Stimulated activated CD8-positive, alpha-beta memory T cell treated with anti-CD3 and anti-CD28 coated beads, Interleukin-15, amount 100 ng/mL, for 24 hours (primary cell): ENCODE measurements at regions not wholly inside any gene's neighbourhood (a gene's known extent, or its start where the extent isn't known, plus 50 kb on each side); places are given as distances from the start of the nearest gene placed in this dataset.
"Not testable (repeated sequence)": the region's sequence is repeated elsewhere in the genome, so short reads cannot be mapped to it uniquely, and the experiment has no call there.

Experiments used
- DNase-seq: peaks from one replicate; pipeline ENCODE4 v3.0.0-alpha.2; 2020; ENCODE audit warnings: low read depth

- no peak for DNase-seq
Measured at GRCh38 chr2:3899536-3900155, 196.3 kb downstream of the DCDC2C start.

GRCh38 chr2:3902131-3902530 is 198.8 kb downstream of the DCDC2C start:
- DNase-seq = no peak

GRCh38 chr2:3904061-3904460 is 200.7 kb downstream of the DCDC2C start:
- no peak for DNase-seq

- not testable (repeated sequence) for DNase-seq
Measured at GRCh38 chr2:3908498-3908897, 205.1 kb downstream of the DCDC2C start.

- no peak for DNase-seq
Measured at GRCh38 chr2:3911882-3912455, 208.6 kb downstream of the DCDC2C start.

DNA sequence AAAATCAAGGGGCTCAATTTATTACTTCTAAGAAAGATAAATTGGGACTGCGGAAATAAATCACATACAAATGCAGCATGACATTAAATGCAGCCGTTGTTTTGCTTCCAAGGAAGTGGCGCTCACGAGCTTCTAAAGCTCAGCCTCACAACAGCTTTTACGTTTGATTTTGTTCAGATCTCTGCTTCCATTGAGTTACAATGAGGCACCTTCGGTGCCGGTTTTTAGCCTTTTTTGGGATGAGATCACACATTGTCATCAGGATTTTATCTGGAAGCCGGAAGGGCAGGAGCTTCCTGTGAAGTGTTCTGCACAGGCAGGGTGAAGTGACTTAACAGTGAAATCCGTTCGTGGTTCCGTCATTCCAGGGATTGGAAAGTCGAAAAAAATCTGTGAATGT is 209.8 kb downstream of the DCDC2C start:
- DNase-seq = no peak

- DNase-seq = no peak
Measured at GRCh38 chr2:3914241-3914640, 210.9 kb downstream of the DCDC2C start.

DNA sequence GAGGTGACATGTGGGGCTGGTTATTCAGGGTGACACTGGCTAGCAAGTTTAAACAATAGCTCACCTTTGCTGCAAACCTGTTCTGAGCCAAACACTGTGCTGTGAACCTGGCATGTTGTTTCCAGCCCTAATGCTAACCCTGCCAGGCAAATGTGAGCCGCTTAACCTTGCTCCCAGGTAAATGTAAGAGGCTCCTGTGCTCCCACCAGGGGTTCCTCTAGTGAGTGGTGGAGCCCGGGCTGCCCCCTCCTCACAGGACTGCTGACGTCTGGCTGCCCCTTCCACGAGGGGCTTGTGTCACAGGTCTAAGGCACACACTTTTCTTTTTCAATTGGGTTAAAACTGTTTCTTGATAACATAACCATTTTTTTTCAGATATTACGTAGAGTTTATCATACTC is 223.7 kb downstream of the DCDC2C start:
- no peak for DNase-seq

- no peak for DNase-seq
Measured at GRCh38 chr2:3929374-3929773, 226.0 kb downstream of the DCDC2C start.

- no peak for DNase-seq
Measured at GRCh38 chr2:3930246-3930645, 226.9 kb downstream of the DCDC2C start.

DNA sequence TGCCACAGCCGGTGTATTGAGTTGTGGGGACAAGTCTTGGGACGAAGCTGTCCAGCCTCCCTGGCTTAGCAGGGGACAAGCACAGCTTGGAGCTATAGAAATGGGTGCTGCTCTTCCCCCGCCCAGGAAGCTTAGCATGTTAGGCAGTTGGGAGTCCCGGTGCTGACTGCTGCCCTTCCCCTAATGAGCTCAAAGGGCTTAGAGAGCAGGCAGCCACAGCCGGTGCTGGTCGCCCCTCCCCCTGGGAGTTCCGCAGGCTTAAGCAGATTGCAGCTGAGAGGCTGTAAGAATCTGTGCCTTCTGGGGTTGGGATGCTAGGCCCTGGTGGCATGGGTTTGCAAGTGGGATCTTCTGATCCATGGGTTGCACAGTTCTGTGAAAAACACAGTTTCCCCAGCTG is 237.3 kb downstream of the DCDC2C start:
- no peak for DNase-seq

DNA sequence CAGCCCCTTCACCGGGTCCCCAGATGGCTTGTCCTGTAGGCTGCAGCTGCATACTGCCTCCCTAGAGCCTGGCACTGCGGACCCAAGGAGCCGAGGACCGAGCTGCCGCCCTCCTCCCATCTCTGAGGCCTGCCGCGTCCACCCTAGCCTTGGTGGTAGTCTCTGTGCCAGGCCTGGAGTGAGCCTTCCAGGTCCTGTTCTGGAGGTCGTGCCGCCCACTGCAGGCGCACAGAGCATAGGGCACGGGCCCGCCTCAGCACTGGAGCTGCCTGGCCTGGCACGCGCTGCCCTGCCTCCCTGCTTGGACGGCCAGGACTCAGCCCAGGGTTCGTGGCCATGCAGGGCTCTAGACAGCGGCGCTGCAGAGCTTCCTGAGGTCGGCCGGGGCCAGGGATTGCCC is 239.5 kb downstream of the DCDC2C start:
- DNase-seq = no peak

GRCh38 chr2:3944071-3944470 is 240.7 kb downstream of the DCDC2C start:
- DNase-seq = no peak

DNA sequence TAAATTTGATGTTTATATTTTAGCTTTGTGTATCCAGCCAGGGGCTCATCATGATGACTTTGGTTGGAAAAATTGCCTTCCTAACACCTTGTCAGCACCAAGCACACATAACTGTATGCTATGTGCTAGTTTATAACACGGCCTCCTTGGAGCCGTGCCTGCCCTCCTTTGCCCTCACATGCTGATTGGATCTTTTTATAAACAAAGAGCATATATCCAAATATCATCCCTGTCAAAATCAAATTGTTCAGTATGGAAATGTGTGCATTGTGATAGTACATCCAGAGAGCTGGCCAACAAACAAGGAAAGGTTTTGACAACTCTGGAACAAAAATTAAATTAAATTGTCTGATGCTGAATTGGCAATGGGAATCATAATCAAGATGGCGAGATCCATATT is 241.5 kb downstream of the DCDC2C start:
- DNase-seq = no peak

DNA sequence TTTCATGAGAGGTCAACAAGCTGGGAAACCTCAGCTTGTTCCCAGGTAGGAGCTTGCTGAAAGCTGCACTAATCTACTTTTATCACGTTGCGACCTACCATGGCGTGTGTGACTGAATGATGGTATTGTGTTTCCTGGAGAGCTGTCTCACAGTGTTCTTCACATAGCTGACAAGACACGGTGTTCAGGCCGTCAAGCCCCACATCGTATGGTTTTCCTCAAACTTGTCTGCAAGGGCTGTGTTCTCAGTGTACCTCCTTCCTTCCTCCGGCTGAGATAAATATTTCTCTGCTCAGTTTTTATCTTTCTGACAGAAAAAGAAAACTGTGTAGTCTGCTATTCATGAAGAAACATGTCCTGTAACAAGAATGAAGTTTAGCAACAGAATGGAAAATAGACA is 244.8 kb downstream of the DCDC2C start:
- no peak for DNase-seq

DNA sequence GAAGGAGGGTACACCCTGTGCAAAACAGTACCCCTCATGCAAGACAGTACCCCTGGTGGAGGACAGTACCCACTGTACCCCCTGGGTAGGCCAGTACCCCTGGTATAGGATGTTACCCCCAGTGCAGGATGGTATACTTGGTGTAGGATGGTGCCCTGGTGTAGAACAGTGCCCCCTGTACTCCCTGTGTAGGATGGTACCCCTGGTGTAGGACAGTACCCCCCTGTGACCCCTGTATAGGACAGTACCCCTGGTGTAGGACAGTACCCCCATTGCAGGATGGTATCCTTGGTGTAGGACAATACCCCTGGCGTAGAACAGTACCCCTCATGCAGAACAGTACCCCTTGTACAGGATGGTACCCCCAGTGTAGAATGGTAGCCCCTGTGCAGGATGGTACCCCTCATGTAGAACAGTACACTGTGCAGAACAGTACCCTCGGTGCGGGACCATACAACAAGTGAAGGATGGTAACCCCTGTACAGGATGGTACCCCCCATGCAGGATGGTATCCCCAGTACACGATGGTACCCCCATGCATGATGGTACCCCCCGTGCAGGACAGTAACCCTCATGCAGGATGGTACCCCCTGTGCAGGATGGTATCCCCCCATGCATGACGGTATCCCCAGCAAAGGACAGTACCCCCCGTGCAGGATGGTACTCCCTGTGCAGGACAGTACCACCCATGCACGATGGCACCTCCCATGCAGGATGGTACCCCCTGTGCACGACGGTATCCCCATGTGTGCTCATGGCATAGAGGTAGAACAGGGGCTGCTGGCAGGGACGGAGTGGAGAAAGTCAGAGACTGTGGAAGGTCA is 248.0 kb downstream of the DCDC2C start:
- DNase-seq = no peak

DNA sequence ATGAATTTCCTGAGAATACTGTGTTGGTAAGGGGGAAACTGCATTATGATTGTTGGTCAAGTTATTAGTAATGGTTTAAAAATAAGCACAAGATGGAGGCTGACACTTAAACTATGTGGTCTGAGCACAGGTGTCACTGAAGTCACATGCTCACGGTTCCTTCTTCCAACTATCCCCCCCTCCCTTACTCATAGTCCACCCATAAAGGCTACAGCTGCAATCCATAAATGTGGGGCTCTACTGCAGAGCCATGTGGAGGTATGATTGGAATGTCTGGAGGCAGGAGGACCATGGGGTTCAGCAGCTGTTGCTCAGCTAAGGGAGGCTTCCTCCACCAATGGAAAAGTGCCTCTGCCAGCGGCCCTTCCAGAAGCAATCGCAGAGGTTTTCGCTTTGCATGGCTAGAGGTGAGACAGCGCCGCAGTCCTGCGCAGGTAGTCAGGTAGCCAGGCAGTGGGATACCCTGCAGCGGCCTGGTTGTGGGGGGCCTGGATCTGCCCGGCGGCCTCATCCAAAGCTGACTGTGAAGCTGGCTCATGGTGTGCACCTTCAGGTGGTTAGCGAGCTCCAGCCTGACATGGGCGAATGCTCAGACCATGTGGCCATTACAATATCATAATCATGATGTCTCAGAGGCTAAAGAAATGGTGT is 249.6 kb downstream of the DCDC2C start:
- DNase-seq = no peak

GRCh38 chr2:3954261-3954660 is 250.9 kb downstream of the DCDC2C start:
- DNase-seq = no peak

- DNase-seq = no peak
Measured at GRCh38 chr2:3956406-3956805, 253.0 kb downstream of the DCDC2C start.

DNA sequence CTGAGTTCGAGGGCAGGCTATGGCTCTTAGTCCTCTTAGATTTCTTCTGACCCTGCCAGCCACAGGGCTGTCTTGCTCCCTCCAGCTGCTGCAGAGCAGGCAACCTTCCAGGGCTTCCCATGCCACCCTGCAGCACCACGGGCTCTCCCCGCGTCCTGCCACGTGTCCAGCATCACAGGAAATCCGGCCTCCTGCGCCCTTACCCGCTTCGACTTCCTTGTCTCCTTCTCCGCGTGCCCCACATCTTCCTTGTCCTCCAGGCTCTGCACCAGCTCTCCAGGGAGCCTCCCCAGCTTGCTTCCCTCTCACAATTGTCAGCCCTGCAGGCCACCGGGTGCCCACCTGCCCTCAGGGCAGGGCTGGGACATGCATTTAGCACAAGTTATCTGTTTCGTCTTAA is 253.5 kb downstream of the DCDC2C start:
- no peak for DNase-seq

DNA sequence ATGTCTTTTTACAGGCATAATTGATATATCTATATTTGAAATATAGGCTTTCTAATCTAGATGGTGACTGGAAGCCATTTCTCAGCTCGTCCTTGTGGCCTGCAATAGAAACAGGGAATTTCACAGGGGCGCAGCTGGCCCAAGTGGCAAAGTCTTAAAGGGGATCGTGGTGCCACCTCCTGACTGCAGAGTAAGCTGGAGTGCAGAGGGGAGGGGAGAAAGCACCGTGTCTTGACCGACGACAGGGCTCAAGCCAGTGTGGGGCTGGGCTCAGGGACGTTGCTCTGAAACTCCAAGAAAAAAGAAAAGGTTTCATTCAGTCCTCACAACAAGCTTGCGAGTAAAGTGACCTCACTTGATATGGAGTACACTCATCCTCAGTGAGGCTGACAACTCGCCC is 255.1 kb downstream of the DCDC2C start:
- DNase-seq = no peak

DNA sequence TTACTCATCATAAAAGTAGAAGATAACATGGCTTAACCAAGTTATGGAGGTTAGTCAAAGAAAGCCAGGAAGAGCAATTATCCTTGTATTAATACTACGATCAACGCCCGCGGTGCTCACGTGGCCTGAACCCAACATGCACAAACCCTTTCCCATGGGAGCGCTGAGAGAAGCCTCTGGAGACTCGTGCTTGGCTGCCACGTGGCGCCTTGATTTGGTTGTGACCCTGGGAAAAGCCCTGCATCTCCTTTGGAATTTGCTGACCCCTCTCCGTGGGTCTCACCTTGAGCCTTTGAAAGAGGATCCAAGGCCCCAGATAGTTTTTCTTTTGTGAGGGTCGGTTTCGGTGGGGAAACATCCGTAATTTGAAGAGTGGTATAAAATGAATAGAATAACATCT is 255.6 kb downstream of the DCDC2C start:
- DNase-seq = no peak

DNA sequence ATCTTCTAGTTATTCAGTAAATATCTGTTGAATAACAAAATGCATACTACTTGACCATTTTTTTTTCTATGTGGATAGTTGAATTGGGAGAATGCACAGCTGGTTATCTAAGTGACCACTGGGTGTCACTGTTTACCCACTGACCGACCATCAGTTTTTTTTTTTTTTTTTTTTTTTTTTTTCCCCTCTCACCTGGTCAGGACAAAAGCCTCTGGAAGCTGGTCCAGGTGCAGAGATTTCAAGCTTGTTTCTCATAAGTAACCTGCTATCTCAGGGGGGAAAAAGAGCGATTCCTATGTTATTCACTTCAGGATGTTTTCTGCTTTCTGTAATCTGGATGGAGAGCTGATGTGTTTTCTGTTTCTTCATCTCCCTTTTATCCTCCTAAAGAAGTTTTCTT is 256.0 kb downstream of the DCDC2C start:
- DNase-seq = no peak
